HG02642 (cell line): ENCODE measurements at regions not wholly inside any gene's neighbourhood (a gene's known extent, or its start where the extent isn't known, plus 50 kb on each side); places are given as distances from the start of the nearest gene placed in this dataset.
"Not testable (repeated sequence)": the region's sequence is repeated elsewhere in the genome, so short reads cannot be mapped to it uniquely, and the experiment has no call there.

ENCODE experiments used
- ATAC-seq: cut with Tn5 transposase; IDR thresholded peaks from one replicate; pipeline ENCODE4 v1.9.1; 2021; ENCODE audit warnings: mild to moderate bottlenecking; ENCODE audit not compliant: unreplicated experiment, poor library complexity

DNA sequence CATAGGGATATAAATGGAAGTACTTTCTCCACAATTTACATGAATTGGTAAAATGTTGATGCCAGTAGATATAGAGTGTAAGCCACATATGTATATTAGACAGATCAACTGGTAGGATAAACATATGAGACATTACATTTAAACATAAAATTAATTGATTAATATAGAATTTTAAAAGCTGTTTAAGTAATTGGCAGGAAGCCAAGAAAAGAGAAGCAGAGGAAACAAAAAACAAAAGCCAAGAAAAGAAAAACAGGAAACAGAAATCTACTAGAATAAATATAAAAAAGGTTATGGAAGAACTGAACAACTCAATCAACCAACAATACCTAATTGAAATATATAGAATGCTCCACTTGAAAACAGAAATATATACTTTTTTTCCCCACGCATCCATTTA lies 920.1 kb upstream of the TMEFF2 start:
- ATAC-seq: no peak

DNA sequence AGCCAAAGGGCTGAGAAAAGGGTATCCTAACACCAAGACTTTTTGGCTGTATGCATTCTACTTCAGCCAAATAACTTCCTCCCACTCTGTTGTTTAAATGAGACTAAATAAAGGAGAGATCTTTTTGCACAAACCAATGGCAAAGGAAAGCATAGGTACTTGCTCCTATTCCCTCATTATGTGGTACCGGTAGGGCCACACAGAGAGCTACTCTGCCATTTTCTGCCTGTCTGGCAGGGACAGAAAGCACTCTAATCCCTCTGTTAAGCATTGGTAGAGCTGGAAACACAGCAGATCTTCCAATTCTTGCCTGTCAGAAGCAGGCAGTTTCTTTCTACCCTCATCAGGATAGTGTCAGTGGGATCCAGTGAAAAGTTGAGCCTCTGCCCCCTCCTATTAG lies 918.3 kb upstream of the TMEFF2 start:
- no peak for ATAC-seq

- ATAC-seq: no peak
These were observed 908.3 kb upstream of the TMEFF2 start for GRCh38 chr2:193103064-193103463.

GRCh38 chr2:193101591-193101990 lies 906.9 kb upstream of the TMEFF2 start:
- ATAC-seq: no peak

- no peak for ATAC-seq
These were observed 893.3 kb upstream of the TMEFF2 start for GRCh38 chr2:193088026-193088425.

- ATAC-seq: no peak
These were observed 882.3 kb upstream of the TMEFF2 start for GRCh38 chr2:193076995-193077394.

DNA sequence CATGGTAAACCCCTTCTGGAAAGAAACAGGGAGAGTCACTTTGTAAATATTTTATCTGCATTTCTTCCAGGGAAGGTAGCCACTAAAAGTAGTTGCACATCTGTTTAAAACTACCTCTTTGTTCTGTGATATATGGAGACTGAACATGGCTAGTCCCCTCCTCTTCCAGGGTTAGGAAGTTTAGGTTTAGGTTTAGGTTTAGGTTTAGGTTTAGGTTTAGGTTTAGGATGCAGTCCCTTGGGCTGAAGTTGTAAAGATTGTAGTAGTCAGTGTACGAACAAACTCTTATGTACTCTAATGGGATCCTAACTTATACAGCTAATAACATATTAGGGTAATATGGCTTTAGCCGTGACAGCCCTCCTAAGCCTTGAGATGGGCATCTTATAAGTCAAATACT lies 880.2 kb upstream of the TMEFF2 start:
- ATAC-seq: no peak

- ATAC-seq: no peak
These were observed 877.9 kb upstream of the TMEFF2 start for GRCh38 chr2:193072647-193073046.

- ATAC-seq: not testable (repeated sequence)
These were observed 830.8 kb upstream of the TMEFF2 start for GRCh38 chr2:193025556-193025955.

DNA sequence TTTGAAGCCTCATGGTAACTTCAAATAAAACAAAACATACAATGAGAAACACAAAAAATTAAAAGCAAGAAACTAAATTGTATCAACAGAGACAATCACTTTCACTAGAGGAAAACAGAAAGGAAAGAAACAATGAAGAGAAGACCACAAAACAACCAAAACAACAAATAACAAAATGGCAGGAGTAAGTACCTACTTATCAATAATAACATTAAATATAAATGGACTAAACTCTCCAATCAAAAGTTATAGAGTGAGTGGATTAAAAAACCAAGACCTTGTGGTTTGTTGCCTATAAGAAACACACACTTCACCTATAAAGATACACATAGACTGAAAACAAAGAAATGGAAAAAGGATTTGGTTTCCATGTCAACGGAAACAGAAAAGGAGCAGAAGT lies 830.1 kb upstream of the TMEFF2 start:
- ATAC-seq: no peak

DNA sequence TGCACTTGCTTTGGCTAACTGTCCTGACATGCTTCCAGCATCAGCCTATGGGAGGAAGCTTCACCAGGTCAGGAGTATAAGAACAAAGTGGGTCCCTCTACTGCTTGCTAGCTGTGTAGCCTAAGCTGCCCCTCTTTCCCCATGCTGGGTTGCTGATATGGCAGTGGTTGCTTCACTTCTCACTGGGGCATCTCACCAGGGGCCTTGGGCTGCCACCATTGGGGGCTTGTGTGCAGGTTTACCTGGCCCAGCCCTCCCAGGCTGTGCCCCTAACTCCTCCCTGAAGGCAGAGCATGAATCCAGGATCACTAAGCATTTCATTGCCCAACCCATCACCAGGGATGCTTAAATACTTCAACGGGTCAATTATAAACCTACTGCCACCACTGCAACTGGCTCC lies 817.1 kb upstream of the TMEFF2 start:
- no peak for ATAC-seq

GRCh38 chr2:192993059-192993458 lies 798.3 kb upstream of the TMEFF2 start:
- ATAC-seq: no peak

GRCh38 chr2:192983173-192983572 lies 788.4 kb upstream of the TMEFF2 start:
- ATAC-seq: no peak

DNA sequence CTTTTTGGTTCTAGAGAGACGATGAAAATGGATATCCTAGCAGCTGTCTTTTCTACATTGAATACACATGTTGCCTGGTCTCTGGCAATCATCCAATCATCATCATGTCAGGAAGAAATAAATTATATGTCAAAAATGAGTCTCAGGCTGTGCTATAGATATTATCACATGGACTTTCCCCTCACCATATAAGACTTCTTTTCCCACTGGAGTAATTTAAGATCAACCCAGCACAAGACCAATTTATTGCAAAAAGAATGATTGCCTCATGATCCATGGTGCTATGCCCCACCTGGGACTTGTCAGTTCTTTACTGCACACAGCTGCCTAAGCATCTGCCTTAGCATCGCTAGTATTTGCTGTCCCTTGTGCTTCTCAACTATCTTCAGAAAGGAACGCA lies 783.7 kb upstream of the TMEFF2 start:
- no peak for ATAC-seq

- no peak for ATAC-seq
These were observed 777.2 kb upstream of the TMEFF2 start for GRCh38 chr2:192971981-192972380.

- ATAC-seq: no peak
These were observed 774.3 kb upstream of the TMEFF2 start for GRCh38 chr2:192969055-192969454.

DNA sequence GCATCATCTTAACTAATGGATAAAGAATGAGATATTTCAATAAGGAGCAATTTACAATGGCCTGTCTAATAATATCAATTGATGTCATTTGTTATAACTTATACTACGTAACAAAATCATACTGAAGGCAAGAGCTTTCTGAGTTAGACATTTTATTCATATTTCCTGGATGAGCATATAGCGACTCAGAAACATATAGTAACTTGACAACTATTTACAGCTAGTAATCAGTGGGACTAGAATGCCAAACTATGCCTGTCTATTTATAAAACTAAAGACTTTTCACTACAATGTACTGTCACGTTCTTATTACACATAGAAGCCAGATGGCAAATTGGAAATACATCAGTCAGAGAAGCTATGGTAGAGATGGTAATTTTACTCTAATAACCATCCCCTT lies 766.2 kb upstream of the TMEFF2 start:
- no peak for ATAC-seq

- ATAC-seq: not testable (repeated sequence)
These were observed 763.9 kb upstream of the TMEFF2 start for GRCh38 chr2:192958615-192959014.

DNA sequence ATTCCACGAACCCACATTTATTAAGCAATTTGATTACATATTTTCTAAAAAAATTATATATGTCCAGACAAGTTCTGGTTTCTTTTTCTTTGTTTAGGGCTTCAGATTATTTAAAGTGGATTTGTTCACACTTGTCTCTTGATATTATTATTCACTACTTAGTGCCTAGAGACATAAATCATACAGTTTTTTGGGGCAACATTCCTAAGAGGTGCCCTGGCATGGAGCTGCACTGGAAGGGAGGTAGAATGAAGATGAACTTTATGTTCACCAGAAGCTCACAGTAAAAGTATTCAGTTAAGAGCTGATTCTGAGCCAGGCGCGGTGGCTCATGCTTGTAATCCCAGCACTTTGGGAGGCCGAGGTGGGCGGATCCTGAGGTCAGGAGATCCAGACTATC lies 762.7 kb upstream of the TMEFF2 start:
- ATAC-seq: no peak

DNA sequence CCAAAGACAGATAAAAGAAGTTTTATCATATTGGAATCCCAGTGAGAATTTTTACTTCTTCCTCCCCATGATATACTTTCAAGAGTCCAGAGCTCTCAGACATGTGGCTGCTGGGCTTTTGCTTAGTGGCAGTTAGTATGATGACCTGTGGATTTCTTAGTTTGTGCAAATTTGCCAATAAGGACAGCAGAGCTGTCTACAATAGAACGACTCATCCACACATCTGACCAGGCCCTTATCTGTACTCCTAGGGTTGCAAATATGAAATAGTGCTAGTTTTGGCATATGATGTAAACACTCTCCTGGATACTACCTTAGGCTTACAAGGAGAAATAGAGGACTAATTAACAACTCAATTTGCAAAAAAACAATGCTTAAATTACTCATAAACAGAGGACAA lies 758.4 kb upstream of the TMEFF2 start:
- ATAC-seq: no peak

GRCh38 chr2:192952245-192952644 lies 757.5 kb upstream of the TMEFF2 start:
- ATAC-seq: no peak

- no peak for ATAC-seq
These were observed 753.6 kb upstream of the TMEFF2 start for GRCh38 chr2:192948316-192948715.

GRCh38 chr2:192947352-192947751 lies 752.6 kb upstream of the TMEFF2 start:
- ATAC-seq: no peak
